Sigmoid colon (tissue), 4 donors: ENCODE measurements at regions not wholly inside any gene's neighbourhood (a gene's known extent, or its start where the extent isn't known, plus 50 kb on each side); places are given as distances from the start of the nearest gene placed in this dataset.

Source experiments
- CTCF ChIP-seq, 4 experiments: fragments of 450-650 bp in 3 of 4; fragments of 200-600 bp in 1 of 4; IDR thresholded peaks; one replicate each; pipeline ENCODE4 v1.5.1; 2016 to 2019; ENCODE audit warnings: antibody characterized with exemption in 4 of 4, mild to moderate bottlenecking in 3 of 4, moderate library complexity in 2 of 4
- EP300 ChIP-seq, 4 donors: sonication (generic); formaldehyde crosslinking; IDR thresholded peaks; one replicate each; pipeline ENCODE4 v1.6.1; 2017; ENCODE audit warnings: antibody characterized with exemption in 4 of 4
- POLR2A ChIP-seq, 2 donors: fragments of 450-650 bp; IDR thresholded peaks; one replicate each; pipeline ENCODE4 v1.6.1; 2016; ENCODE audit warnings: antibody characterized with exemption in 2 of 2, mild to moderate bottlenecking in 2 of 2, moderate library complexity in 2 of 2
- POLR2AphosphoS5 ChIP-seq, 4 donors: sonication (generic); formaldehyde crosslinking; IDR thresholded peaks; one replicate each; pipeline ENCODE4 v1.6.1; 2017; ENCODE audit warnings: antibody characterized with exemption in 4 of 4

- TF ChIP-seq POLR2AphosphoS5 (IDR thresholded peaks at IDR 0.05) (no peak), CTCF (IDR thresholded peaks at IDR 0.05) (no peak), POLR2A (IDR thresholded peaks at IDR 0.05) (no peak), EP300 (IDR thresholded peaks at IDR 0.05) (no peak)
Observed at GRCh38 chr13:112248862-112249592, 127.1 kb upstream of the SPACA7 start.
